GM18505 (cell line): ENCODE measurements at regions not wholly inside any gene's neighbourhood (a gene's known extent, or its start where the extent isn't known, plus 50 kb on each side); places are given as distances from the start of the nearest gene placed in this dataset.

Source experiments
- ATAC-seq: cut with Tn5 transposase; IDR thresholded peaks from one replicate; pipeline ENCODE4 v1.9.1; 2021; ENCODE audit not compliant: unreplicated experiment
- POLR2A ChIP-seq: IDR thresholded peaks from 4 replicates; pipeline ENCODE4 v1.6.1; 2011; ENCODE audit warnings: borderline replicate concordance; ENCODE audit not compliant: insufficient read depth, insufficient read length; ENCODE audit errors: extremely low read depth

GRCh38 chr5:62722360-62722759, 143.7 kb downstream of the LRRC70 start:
- no peak for ATAC-seq
- no peak for TF ChIP-seq POLR2A

- no peak for TF ChIP-seq POLR2A
These were observed 141.4 kb downstream of the LRRC70 start for GRCh38 chr5:62720031-62720441.

GRCh38 chr5:62719061-62719720, 140.6 kb downstream of the LRRC70 start:
- ATAC-seq: no peak
- TF ChIP-seq POLR2A: no peak

More at GRCh38 chr5:62720031-62720441, 141.4 kb downstream of the LRRC70 start:
- peak; percentile 98 for ATAC-seq

- no peak for TF ChIP-seq POLR2A
- ATAC-seq: no peak
These were observed 139.7 kb downstream of the LRRC70 start for GRCh38 chr5:62718324-62718723.

GRCh38 chr5:62717301-62717933, 138.8 kb downstream of the LRRC70 start:
- TF ChIP-seq POLR2A: no peak
- ATAC-seq: no peak

GRCh38 chr5:62714296-62714695, 135.7 kb downstream of the LRRC70 start:
- ATAC-seq: no peak
- TF ChIP-seq POLR2A: no peak

- TF ChIP-seq POLR2A: no peak
- no peak for ATAC-seq
These were observed 130.1 kb downstream of the LRRC70 start for GRCh38 chr5:62708481-62709325.

GRCh38 chr5:62707563-62707962, 128.9 kb downstream of the LRRC70 start:
- ATAC-seq: no peak
- TF ChIP-seq POLR2A: no peak

GRCh38 chr5:62707131-62707530, 128.5 kb downstream of the LRRC70 start:
- no peak for TF ChIP-seq POLR2A
- no peak for ATAC-seq

GRCh38 chr5:62705022-62705421, 126.4 kb downstream of the LRRC70 start:
- ATAC-seq: no peak

GRCh38 chr5:62702126-62702525, 123.5 kb downstream of the LRRC70 start:
- no peak for ATAC-seq
- TF ChIP-seq POLR2A: no peak

More at GRCh38 chr5:62705022-62705421, 126.4 kb downstream of the LRRC70 start:
- no peak for TF ChIP-seq POLR2A

- no peak for TF ChIP-seq POLR2A
- ATAC-seq: no peak
These were observed 122.4 kb downstream of the LRRC70 start for GRCh38 chr5:62701036-62701435.

GRCh38 chr5:62698756-62699155, 120.1 kb downstream of the LRRC70 start:
- no peak for ATAC-seq
- TF ChIP-seq POLR2A: no peak

- TF ChIP-seq POLR2A: no peak
- ATAC-seq: no peak
These were observed 116.7 kb downstream of the LRRC70 start for GRCh38 chr5:62695274-62695673.

- no peak for TF ChIP-seq POLR2A
- ATAC-seq: no peak
These were observed 114.5 kb downstream of the LRRC70 start for GRCh38 chr5:62692946-62693713.
